HepG2 (cell line): ENCODE measurements at regions not wholly inside any gene's neighbourhood (a gene's known extent, or its start where the extent isn't known, plus 50 kb on each side); places are given as distances from the start of the nearest gene placed in this dataset.

ENCODE experiments used
- ATAC-seq: fragments of 200-7000 bp; cut with Tn5 transposase; 3 replicates; pipeline ENCODE4 v1.9.1; 2020; ENCODE audit warnings: mild to moderate bottlenecking, moderate library complexity
- BruUV-seq: library from RNA; stranded (reverse); fragments of 400-500 nt; replicated peaks from 2 replicates; lab custom pipeline; 2021; lab: Mats Ljungman, UMichigan
- CTCF ChIA-PET: fragments of 300-600 bp; formaldehyde crosslinking; extraction: SDS; loops from one replicate; lab custom pipeline; 2021; ENCODE audit warnings: low total read pairs, inconsistent platforms, low intra/inter-chr PET ratio; lab: Yijun Ruan, JAX
- POLR2A ChIA-PET: fragments of 350-600 bp; sonication (Branson Sonifier 250); formaldehyde crosslinking; loops from one replicate; lab custom pipeline; 2020; ENCODE audit warnings: antibody characterized with exemption, inconsistent platforms; lab: Yijun Ruan, JAX
- DNase-seq: peaks from one replicate; pipeline ENCODE4 v3.0.0-alpha.2; 2015; ENCODE audit warnings: low spot score
- FAIRE-seq: peaks from 3 replicates; lab custom pipeline; 2011; peaks lifted over from hg19 to GRCh38; lab: Jason Lieb, UNC
- H2AFZ ChIP-seq: one replicate; pipeline ENCODE4 v1.6.1; 2011; ENCODE audit warnings: low read length, inconsistent platforms
- H3K27ac ChIP-seq: fragments of 300-600 bp; 3 replicates; pipeline ENCODE4 v1.8.0; 2011; ENCODE audit warnings: mixed run types, mild to moderate bottlenecking, mixed read lengths, low read length, inconsistent platforms; ENCODE audit not compliant: insufficient read depth; ENCODE audit errors: extremely low read length
- H3K27me3 ChIP-seq, 2 experiments: fragments of 200-600 bp in 1 of 2; 2 replicates in 1 of 2; 3 replicates in 1 of 2; pipeline versions ENCODE4 v1.6.0 to v1.8.0; 2011; ENCODE audit warnings: low read length in 2 of 2, mild to moderate bottlenecking in 2 of 2, moderate library complexity in 2 of 2, inconsistent platforms in 1 of 2; ENCODE audit not compliant: insufficient read depth in 2 of 2, control insufficient read depth in 1 of 2
- H3K36me3 ChIP-seq, 2 experiments: fragments of 200-600 bp in 1 of 2; replicated peaks in 1 of 2; 2 replicates in 1 of 2; 3 replicates in 1 of 2; pipeline versions ENCODE4 v1.5.1 to v1.8.0; 2011; ENCODE audit warnings: low read length in 2 of 2, inconsistent platforms in 1 of 2; ENCODE audit not compliant: insufficient read depth in 2 of 2, control insufficient read depth in 1 of 2
- H3K4me1 ChIP-seq: 2 replicates; pipeline ENCODE4 v1.5.1; 2012; ENCODE audit warnings: low read length, inconsistent platforms; ENCODE audit not compliant: insufficient read depth
- H3K4me2 ChIP-seq: 2 replicates; pipeline ENCODE4 v1.6.0; 2011; ENCODE audit warnings: low read depth, low read length, inconsistent platforms
- H3K4me3 ChIP-seq, 3 experiments: fragments of 200-600 bp in 1 of 3; sonication (generic), shearing (Covaris generic) in 1 of 3; replicated peaks in 1 of 3; 2 replicates each; pipeline ENCODE4 v1.5.1; 2011 to 2016; ENCODE audit warnings: low read length in 3 of 3, inconsistent platforms in 2 of 3, low read depth in 2 of 3, mild to moderate bottlenecking in 2 of 3, control low read depth in 1 of 3, mixed read lengths in 1 of 3; ENCODE audit not compliant: insufficient read depth in 1 of 3
- H3K79me2 ChIP-seq: one replicate; pipeline ENCODE4 v1.6.1; 2011; ENCODE audit warnings: low read length, inconsistent platforms; ENCODE audit not compliant: insufficient read depth
- H3K9ac ChIP-seq: 2 replicates; pipeline ENCODE4 v1.6.0; 2011; ENCODE audit warnings: mild to moderate bottlenecking, low read depth, low read length, inconsistent platforms; ENCODE audit not compliant: insufficient read depth
- H3K9me3 ChIP-seq: 2 replicates; pipeline ENCODE4 v1.5.1; 2012; ENCODE audit warnings: mild to moderate bottlenecking, low read length
- H4K20me1 ChIP-seq: 2 replicates; pipeline ENCODE4 v1.6.0; 2011; ENCODE audit warnings: inconsistent platforms, mild to moderate bottlenecking, low read length, moderate library complexity; ENCODE audit not compliant: insufficient read depth
- CBFB ChIP-seq: sonication (generic); formaldehyde crosslinking; IDR thresholded peaks from 2 replicates; pipeline ENCODE4 v1.4.0; 2020; ENCODE audit warnings: missing genetic modification reagents
- DNMT3B ChIP-seq: conservative IDR thresholded peaks from 2 replicates; pipeline ENCODE4 v1.6.1; 2016; ENCODE audit warnings: missing biosample characterization, control low read depth
- EEA1 ChIP-seq: sonication (generic); formaldehyde crosslinking; IDR thresholded peaks from 2 replicates; pipeline ENCODE4 v1.5.1; 2020; ENCODE audit warnings: mild to moderate bottlenecking, missing genetic modification reagents, borderline replicate concordance
- MAF1 ChIP-seq: sonication (generic); formaldehyde crosslinking; IDR thresholded peaks from 2 replicates; pipeline ENCODE4 v1.5.0; 2020; ENCODE audit warnings: missing genetic modification reagents, borderline replicate concordance
- MXI1 ChIP-seq: IDR thresholded peaks from 3 replicates; pipeline ENCODE4 v1.6.1; 2012; ENCODE audit warnings: low read depth, low read length, inconsistent platforms, borderline replicate concordance
- NFRKB ChIP-seq: fragments of 450-650 bp; IDR thresholded peaks from 2 replicates; pipeline ENCODE4 v1.6.1; 2017
- NKX3-1 ChIP-seq: sonication (generic); formaldehyde crosslinking; IDR thresholded peaks from 2 replicates; pipeline ENCODE4 v1.5.0; 2020; ENCODE audit warnings: missing genetic modification reagents
- PLSCR1 ChIP-seq: sonication (generic); formaldehyde crosslinking; IDR thresholded peaks from 2 replicates; pipeline ENCODE4 v1.5.0; 2020; ENCODE audit warnings: missing genetic modification reagents, mild to moderate bottlenecking, borderline replicate concordance
- RNF2 ChIP-seq: fragments of 450-650 bp; conservative IDR thresholded peaks from 2 replicates; pipeline ENCODE4 v1.6.1; 2016; ENCODE audit warnings: low read depth
- SETDB1 ChIP-seq: sonication (generic); formaldehyde crosslinking; IDR thresholded peaks from 2 replicates; pipeline ENCODE4 v1.5.1; 2020; ENCODE audit warnings: missing genetic modification reagents, mild to moderate bottlenecking, borderline replicate concordance
- SMAD3 ChIP-seq: sonication (generic); formaldehyde crosslinking; IDR thresholded peaks from 2 replicates; pipeline ENCODE4 v1.4.0; 2020; ENCODE audit warnings: missing genetic modification reagents
- SP2 ChIP-seq: sonication (generic); formaldehyde crosslinking; IDR thresholded peaks from 2 replicates; pipeline ENCODE4 v1.5.1; 2020; ENCODE audit warnings: mild to moderate bottlenecking, missing genetic modification reagents
- TBX3 ChIP-seq: fragments of 450-650 bp; IDR thresholded peaks from 2 replicates; pipeline ENCODE4 v1.6.1; 2017; ENCODE audit warnings: antibody characterized with exemption, mild to moderate bottlenecking, inconsistent platforms, borderline replicate concordance
- ZNF670 ChIP-seq: sonication (generic); formaldehyde crosslinking; IDR thresholded peaks from 2 replicates; pipeline ENCODE4 v1.8.0; 2022; ENCODE audit warnings: mild to moderate bottlenecking, missing genetic modification reagents, borderline replicate concordance
- ZNF737 ChIP-seq: sonication (generic); formaldehyde crosslinking; IDR thresholded peaks from 2 replicates; pipeline ENCODE4 v1.5.0; 2020; ENCODE audit warnings: missing genetic modification reagents, mild to moderate bottlenecking, borderline replicate concordance
- ZNF790 ChIP-seq: sonication (generic); formaldehyde crosslinking; IDR thresholded peaks from 2 replicates; pipeline ENCODE4 v1.8.0; 2022; ENCODE audit warnings: missing genetic modification reagents, mild to moderate bottlenecking, borderline replicate concordance
- WGBS: methylation state at CpG from one replicate; pipeline ENCODE4 v1.1.6; 2017; ENCODE audit warnings: low lambda C conversion rate; 5-methylcytosine and 5-hydroxymethylcytosine counted together
- in situ Hi-C: cut with HindIII; loops from 2 replicates; pipeline ENCODE4 v1.10.0; 2017; ENCODE audit warnings: low pct_unique_long_range_greater_than_20kb; ENCODE audit not compliant: extremely low pct_ligation_motif_present
- intact Hi-C: fragments of 100-400 bp; cut with micrococcal nuclease; formaldehyde crosslinking; loops from one replicate; pipeline ENCODE4 v1.10.0; 2022; ENCODE audit not compliant: unreplicated experiment
- TF ChIP-seq, protein P1 (sequence below): sonication (generic); formaldehyde crosslinking; IDR thresholded peaks from 2 replicates; pipeline ENCODE4 v1.4.0; 2020; ENCODE audit warnings: missing genetic modification reagents
- TF ChIP-seq, protein P2 (sequence below): IDR thresholded peaks from 2 replicates; pipeline ENCODE4 v1.6.1; 2016; ENCODE audit warnings: missing compliant biosample characterization, missing genetic modification reagents, borderline replicate concordance

- Histone ChIP-seq H3K9me3 (no peaks in the 10 kb centered on the region), H2AFZ (no peak overlapping the region), H4K20me1 (no peaks in the 10 kb centered on the region), H3K27ac (no peak overlapping the region), H3K4me1 (no peaks in the 10 kb centered on the region), H3K4me3 (no peak overlapping the region), H3K4me2 (no peak overlapping the region), H3K36me3 (no peaks in the 10 kb centered on the region), H3K79me2 (no peaks in the 10 kb centered on the region), H3K27me3 (peaks cover 4 to 22% of the 10 kb centered on the region in 2 experiments; a peak in 4 of 5 replicates), H3K9ac (no peak overlapping the region)
- FAIRE-seq, result no peak
- in situ Hi-C loops, result no loop called here
- TF ChIP-seq NFRKB, result no peak
- TF ChIP-seq EEA1 (CRISPR knock-in tag), result no peak
- TF ChIP-seq TBX3, result no peak
- no peak for TF ChIP-seq MAF1 (CRISPR knock-in tag)
- TF ChIP-seq ZNF737, result no peak
- no peak for TF ChIP-seq CBFB (CRISPR knock-in tag)
- TF ChIP-seq SMAD3 (CRISPR knock-in tag), result no peak
- CTCF ChIA-PET, result no interaction called here
- intact Hi-C loops, result no loop called here
- no peak for DNase-seq
- no TSS peak for BruUV-seq
- no peak for ATAC-seq
- WGBS, result 46% methylated on average over 5 of the region's 5 CpGs
- POLR2A ChIA-PET, result no interaction called here
Observed at GRCh38 chr11:10632483-10632882, 61.1 kb downstream of the IRAG1 start.

DNA sequence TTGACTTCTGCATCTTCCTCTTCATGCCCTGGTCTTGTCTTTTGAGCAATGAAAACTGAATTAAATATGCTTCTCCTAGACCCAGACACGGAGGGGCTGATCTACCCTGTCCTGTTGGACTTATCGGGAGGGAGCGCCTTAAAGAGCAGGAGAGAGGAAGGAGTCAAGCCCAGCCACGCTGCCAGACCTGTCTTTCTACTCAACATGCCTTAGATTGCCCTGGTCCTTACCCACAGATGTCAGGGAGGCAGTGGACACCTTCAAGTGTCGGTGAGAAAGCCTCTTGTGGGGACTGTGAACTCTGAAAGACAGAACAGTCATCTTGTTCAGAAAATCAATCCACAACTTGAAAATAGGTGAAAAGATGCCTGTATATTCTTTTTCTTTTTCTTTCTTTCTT, 61.8 kb downstream of the IRAG1 start:
- no peak overlapping the region for H3K9ac ChIP-seq
- no peak for ATAC-seq
- H3K27ac ChIP-seq, result no peak overlapping the region
- WGBS, result 34% methylated on average over 5 of the region's 5 CpGs
- H3K79me2 ChIP-seq, result no peaks in the 10 kb centered on the region
- H4K20me1 ChIP-seq, result no peaks in the 10 kb centered on the region
- H3K4me3 ChIP-seq, result no peak overlapping the region
- POLR2A ChIA-PET, result no interaction called here
- no peaks in the 10 kb centered on the region for H3K9me3 ChIP-seq
- DNase-seq, result no peak
- in situ Hi-C loops (no loop called here), intact Hi-C loops (no loop called here)
- CTCF ChIA-PET, result no interaction called here
- FAIRE-seq, result no peak
- no peaks in the 10 kb centered on the region for H3K36me3 ChIP-seq
- H3K4me1 ChIP-seq, result no peaks in the 10 kb centered on the region
- H3K27me3 ChIP-seq, result peaks cover 9 to 29% of the 10 kb centered on the region in 2 experiments
- no peak overlapping the region for H3K4me2 ChIP-seq
- no TSS peak for BruUV-seq
- H2AFZ ChIP-seq, result no peak overlapping the region
- TF ChIP-seq MXI1, result no peak
- TF ChIP-seq ZNF670, result no peak
- no peak for TF ChIP-seq PLSCR1 (CRISPR knock-in tag)
- TF ChIP-seq SP2 (CRISPR knock-in tag), result no peak
- no peak for TF ChIP-seq NKX3-1 (CRISPR knock-in tag)
- TF ChIP-seq DNMT3B (CRISPR knock-in tag), result no peak
- no peak for TF ChIP-seq SETDB1 (CRISPR knock-in tag)
- TF ChIP-seq, protein P1, sequence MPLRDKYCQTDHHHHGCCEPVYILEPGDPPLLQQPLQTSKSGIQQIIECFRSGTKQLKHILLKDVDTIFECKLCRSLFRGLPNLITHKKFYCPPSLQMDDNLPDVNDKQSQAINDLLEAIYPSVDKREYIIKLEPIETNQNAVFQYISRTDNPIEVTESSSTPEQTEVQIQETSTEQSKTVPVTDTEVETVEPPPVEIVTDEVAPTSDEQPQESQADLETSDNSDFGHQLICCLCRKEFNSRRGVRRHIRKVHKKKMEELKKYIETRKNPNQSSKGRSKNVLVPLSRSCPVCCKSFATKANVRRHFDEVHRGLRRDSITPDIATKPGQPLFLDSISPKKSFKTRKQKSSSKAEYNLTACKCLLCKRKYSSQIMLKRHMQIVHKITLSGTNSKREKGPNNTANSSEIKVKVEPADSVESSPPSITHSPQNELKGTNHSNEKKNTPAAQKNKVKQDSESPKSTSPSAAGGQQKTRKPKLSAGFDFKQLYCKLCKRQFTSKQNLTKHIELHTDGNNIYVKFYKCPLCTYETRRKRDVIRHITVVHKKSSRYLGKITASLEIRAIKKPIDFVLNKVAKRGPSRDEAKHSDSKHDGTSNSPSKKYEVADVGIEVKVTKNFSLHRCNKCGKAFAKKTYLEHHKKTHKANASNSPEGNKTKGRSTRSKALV, result no peak
- TF ChIP-seq, protein P2, sequence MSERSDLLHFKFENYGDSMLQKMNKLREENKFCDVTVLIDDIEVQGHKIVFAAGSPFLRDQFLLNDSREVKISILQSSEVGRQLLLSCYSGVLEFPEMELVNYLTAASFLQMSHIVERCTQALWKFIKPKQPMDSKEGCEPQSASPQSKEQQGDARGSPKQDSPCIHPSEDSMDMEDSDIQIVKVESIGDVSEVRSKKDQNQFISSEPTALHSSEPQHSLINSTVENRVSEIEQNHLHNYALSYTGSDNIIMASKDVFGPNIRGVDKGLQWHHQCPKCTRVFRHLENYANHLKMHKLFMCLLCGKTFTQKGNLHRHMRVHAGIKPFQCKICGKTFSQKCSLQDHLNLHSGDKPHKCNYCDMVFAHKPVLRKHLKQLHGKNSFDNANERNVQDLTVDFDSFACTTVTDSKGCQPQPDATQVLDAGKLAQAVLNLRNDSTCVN, result no peak
- no peak for TF ChIP-seq RNF2
- TF ChIP-seq ZNF790 (CRISPR knock-in tag), result no peak
